Esophagus squamous epithelium (tissue), 4 donors: ENCODE measurements at regions not wholly inside any gene's neighbourhood (a gene's known extent, or its start where the extent isn't known, plus 50 kb on each side); places are given as distances from the start of the nearest gene placed in this dataset.

Source experiments
- CTCF ChIP-seq, 6 experiments: fragments of 450-650 bp in 4 of 6; fragments of 200-600 bp in 2 of 6; sonication (generic) in 2 of 6; IDR thresholded peaks; one replicate each; pipeline ENCODE4 v1.5.1; 2016 to 2019; ENCODE audit warnings: antibody characterized with exemption in 6 of 6, mild to moderate bottlenecking in 4 of 6, moderate library complexity in 4 of 6
- POLR2A ChIP-seq, 4 donors: fragments of 450-650 bp; IDR thresholded peaks; one replicate each; pipeline ENCODE4 v1.6.1; 2017; ENCODE audit warnings: antibody characterized with exemption in 4 of 4, mild to moderate bottlenecking in 4 of 4, moderate library complexity in 3 of 4

- TF ChIP-seq CTCF (IDR thresholded peaks at IDR 0.05) (no peak), POLR2A (IDR thresholded peaks at IDR 0.05) (no peak)
Measured at GRCh38 chr2:14284244-14284643, 348.3 kb upstream of the LRATD1 start.
